ENCODE measurements at regions not wholly inside any gene's neighbourhood (a gene's known extent, or its start where the extent isn't known, plus 50 kb on each side); places are given as distances from the start of the nearest gene placed in this dataset.

DNA sequence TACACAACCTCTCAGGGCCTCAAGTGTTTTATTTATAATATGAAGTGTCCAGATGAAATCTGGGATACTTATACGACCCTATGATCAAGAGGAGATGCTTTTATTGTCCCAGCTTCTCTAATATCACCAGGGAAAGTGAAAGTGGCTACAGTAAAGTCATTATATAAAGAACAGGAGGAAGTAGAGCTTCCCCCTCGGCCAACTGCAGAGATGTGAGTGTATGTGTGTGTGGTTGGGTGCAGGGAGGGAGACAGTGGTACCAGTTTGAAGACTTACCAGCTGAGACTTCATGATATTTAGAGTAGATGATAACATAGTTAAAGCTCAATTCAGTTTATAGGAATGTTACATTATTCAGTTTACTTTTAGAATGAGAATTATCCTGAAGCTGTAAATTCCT lies 373.6 kb upstream of the DDI1 start:
- no peak for TF ChIP-seq EZH2 (IDR thresholded peaks at IDR 0.05; ENCODE audit: insufficient read depth, low read length)
- TF ChIP-seq, protein P1, sequence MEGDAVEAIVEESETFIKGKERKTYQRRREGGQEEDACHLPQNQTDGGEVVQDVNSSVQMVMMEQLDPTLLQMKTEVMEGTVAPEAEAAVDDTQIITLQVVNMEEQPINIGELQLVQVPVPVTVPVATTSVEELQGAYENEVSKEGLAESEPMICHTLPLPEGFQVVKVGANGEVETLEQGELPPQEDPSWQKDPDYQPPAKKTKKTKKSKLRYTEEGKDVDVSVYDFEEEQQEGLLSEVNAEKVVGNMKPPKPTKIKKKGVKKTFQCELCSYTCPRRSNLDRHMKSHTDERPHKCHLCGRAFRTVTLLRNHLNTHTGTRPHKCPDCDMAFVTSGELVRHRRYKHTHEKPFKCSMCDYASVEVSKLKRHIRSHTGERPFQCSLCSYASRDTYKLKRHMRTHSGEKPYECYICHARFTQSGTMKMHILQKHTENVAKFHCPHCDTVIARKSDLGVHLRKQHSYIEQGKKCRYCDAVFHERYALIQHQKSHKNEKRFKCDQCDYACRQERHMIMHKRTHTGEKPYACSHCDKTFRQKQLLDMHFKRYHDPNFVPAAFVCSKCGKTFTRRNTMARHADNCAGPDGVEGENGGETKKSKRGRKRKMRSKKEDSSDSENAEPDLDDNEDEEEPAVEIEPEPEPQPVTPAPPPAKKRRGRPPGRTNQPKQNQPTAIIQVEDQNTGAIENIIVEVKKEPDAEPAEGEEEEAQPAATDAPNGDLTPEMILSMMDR (IDR thresholded peaks at IDR 0.05; ENCODE audit: insufficient read depth, low read depth, low read length): no peak
